GM18502 (cell line): ENCODE measurements at regions not wholly inside any gene's neighbourhood (a gene's known extent, or its start where the extent isn't known, plus 50 kb on each side); places are given as distances from the start of the nearest gene placed in this dataset.
"Not testable (repeated sequence)": the region's sequence is repeated elsewhere in the genome, so short reads cannot be mapped to it uniquely, and the experiment has no call there.

Experiments
- ATAC-seq: cut with Tn5 transposase; IDR thresholded peaks from one replicate; pipeline ENCODE4 v1.9.1; 2021; ENCODE audit warnings: mild to moderate bottlenecking; ENCODE audit not compliant: unreplicated experiment, poor library complexity

- no peak for ATAC-seq
Measured at GRCh38 chrX:42290608-42291007, 367.3 kb upstream of the CASK start.

DNA sequence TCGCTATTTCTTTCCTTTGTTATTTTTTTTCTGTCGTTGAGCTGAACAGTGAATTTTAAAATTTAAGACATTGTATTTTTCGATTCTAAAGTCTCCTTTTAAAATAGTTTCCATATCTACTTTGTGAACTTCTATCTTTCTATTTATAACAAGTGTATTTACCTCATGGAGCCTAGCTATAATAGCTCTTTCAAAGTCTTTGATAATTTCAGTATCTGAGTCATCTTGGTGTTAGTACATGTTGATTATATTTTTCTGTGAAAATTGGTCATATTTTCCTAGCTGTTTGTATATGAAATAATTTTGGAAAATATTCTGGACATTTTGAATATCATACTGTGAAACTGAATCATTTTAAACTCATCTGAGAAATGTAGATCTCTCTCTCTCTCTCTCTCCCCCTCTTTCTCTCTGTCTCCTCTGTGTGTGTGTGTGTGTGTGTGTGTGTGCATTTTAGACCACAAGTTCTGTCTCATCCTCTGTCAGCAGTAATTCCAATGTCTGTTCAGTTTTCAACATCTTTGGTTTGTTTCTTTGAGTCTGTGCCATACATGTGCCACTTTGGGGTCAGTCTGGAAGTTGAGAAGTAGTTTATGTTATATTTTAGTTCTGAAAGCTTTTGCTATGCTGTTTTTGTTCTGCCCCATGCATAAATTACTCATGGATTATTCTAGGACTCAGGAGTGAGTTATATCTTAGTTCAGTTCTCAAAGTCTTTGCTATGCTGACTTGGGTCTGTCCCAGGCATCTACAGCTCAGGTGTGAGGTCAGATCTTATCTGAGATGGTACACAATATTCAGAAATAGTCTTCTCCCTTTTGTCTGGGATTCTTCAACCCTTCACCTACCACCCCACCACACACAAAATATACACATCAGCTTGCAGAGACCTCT is 366.4 kb upstream of the CASK start:
- no peak for ATAC-seq

DNA sequence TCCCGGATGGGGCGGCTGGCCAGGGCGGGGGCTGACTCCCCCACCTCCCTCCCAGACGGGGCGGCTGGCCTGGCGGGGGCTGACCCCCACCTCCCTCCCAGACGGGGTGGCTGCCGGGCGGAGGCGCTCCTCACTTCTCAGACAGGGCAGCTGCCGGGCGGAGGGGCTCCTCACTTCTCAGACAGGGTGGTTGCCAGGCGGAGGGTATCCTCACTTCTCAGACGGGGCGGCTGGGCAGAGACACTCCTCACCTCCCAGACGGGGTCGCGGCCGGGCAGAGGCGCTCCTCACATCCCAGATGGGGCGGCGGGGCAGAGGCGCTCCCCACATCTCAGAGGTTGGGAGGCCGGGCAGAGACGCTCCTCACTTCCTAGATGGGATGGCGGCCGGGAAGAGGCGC is 362.3 kb upstream of the CASK start:
- ATAC-seq = not testable (repeated sequence)

GRCh38 chrX:42276982-42277690 is 353.8 kb upstream of the CASK start:
- ATAC-seq = no peak

DNA sequence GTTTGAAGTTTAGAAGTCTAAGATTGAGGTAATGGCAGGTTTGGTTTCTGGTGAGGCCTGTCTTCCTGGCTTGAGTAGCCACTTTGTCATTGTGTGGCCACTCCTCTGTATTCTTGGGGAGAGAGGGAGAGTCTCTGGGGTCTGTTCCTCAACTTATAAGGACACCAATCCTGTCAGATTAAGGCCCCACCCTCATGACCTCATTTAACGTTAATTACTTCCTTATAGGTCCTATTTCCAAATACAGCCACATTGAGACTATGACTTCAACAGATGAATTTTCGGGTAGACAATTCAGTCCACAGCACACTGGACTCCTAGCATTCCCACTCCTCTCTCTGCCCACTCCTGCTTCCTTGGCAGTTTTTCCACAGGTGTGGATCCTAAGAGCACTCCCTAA is 350.8 kb upstream of the CASK start:
- ATAC-seq = no peak

DNA sequence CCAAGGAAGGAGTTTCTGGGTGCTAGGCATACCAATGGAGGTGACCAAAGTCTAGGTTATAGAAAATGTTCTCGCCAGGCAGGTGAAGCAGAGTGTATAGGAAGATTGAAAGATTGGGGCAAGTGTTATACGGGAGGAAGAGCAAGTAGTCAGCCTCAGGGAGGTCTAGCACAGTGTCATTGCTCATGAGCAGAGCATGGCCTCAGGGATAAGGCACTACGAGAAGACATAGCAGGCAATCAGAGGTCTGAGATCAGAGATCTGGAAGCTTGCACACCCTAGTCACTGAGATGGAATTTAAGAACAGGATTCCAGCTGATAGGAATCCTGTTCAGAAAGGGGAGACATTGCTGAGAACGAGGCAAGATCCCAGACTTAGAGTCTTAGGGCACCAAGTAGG is 350.0 kb upstream of the CASK start:
- no peak for ATAC-seq

GRCh38 chrX:42269186-42269585 is 345.8 kb upstream of the CASK start:
- no peak for ATAC-seq

GRCh38 chrX:42260854-42261253 is 337.5 kb upstream of the CASK start:
- ATAC-seq = no peak

- ATAC-seq = no peak
Measured at GRCh38 chrX:42248226-42248625, 324.9 kb upstream of the CASK start.

GRCh38 chrX:42247241-42247640 is 323.9 kb upstream of the CASK start:
- no peak for ATAC-seq

DNA sequence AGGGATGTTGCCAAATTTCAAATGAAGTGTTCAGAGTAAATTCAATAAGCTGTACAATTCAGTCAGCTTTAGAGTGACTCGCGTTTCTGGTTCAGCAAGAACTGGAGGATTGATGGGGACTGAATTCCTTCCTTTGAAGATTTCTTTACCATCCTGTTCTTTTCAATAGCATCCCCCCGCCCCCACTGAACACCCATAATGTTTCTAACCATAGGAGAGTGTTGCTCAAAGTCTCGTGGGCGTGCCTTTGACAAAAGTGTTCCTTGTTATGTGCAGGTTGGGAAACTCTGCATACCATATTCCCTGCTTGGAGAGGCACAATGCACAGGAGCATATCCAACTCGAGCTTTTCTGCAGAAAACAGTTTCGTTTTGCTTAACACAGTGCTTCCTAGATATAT is 323.5 kb upstream of the CASK start:
- no peak for ATAC-seq

GRCh38 chrX:42242004-42242403 is 318.6 kb upstream of the CASK start:
- no peak for ATAC-seq

DNA sequence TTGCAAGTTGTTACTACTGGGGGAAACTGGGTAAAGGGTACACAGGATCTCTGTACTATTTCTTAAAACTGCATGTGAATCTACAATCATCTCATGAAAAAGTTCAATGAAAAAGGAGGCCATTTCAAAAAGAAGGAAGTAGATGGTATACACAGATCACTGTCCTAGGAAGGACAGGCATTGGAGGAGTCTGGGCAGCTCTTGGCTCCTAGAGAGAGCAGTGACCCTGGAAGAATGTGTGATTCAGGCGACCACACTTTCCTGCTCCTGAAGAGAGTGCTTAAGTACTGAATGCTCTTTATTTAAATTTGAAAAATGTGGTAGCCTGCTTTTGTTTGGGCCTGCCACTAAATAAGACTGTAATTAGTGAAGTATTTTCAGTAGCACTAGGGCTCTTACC is 318.1 kb upstream of the CASK start:
- no peak for ATAC-seq

DNA sequence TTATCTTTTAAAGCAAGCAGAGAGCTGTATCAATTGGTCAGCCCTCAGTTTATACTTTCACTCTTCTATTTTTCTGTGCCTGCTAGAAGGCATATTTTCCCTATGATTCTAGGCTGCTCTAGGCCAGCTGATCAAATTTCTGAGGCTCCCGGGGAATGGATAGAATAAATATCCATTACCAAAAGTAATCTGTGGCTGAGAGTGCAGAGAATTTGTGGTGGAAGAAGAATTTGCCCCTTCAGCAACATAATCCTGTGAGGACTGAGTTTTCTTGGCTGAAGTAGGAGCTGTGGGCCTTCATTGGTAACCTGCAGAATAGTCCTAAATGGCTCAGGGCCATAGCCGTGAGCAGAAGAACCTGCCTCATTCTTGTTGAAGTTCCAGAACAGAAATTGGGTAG is 314.6 kb upstream of the CASK start:
- ATAC-seq = no peak

GRCh38 chrX:42229533-42229932 is 306.2 kb upstream of the CASK start:
- ATAC-seq = no peak

DNA sequence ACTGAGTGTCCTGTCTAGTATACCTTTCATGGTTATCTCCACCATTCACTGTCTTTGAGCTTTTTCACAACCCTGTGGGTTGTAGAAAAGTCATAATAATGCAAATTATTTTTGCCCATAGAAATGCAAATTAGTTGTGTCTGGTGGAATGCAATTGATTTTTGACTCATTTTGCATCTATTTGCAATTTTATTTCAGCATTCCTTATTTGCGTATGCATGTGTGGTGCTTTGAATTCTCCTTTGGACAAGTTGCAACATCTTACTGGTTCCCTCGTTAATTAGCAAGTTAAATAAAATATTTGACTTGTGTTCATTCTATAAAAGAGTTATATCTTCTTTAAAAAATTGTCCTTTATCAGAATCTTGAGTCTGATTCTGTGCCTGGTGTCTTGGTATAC is 297.3 kb upstream of the CASK start:
- no peak for ATAC-seq

GRCh38 chrX:42220083-42220482 is 296.7 kb upstream of the CASK start:
- no peak for ATAC-seq

DNA sequence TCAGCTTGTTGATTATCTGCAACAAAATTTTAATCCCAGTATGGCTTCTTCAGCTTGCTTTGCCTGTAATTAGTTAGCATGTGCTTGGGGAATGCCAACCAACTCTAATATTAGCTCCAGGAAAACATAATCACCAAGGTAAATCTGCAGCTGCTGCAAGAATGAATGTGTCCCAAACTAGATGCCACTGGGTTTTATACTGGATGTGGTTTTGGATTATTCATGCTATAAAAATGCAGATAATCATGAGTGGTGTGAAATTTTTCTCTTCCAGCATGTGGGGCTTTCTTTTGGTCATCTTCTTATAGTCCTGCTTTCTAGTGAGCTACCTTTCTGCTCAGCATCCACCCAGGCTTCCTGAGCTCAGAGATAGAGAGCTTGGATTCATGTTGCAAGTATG is 295.9 kb upstream of the CASK start:
- ATAC-seq = no peak

DNA sequence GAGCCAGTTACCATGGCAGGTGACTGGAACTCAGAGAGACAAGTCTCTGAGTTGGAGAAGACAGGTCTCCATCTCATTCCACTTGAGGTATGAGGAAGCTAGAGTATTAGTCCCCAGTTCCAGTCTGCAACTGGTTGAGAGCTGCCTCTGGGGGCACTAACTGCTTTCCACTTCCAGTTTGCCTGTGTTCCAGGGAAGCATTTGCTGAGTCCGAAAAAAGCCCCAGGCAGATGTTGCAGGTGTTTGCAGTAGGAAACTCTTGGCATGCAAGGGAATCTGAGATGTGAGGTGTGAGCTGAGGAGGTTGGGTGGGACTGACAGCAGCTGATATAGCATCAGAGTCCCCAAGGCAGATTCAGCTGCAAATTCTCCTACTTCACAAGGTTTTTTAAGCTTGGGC is 272.2 kb upstream of the CASK start:
- ATAC-seq = no peak

- ATAC-seq = no peak
Measured at GRCh38 chrX:42189576-42189975, 266.2 kb upstream of the CASK start.

GRCh38 chrX:42188730-42189129 is 265.4 kb upstream of the CASK start:
- no peak for ATAC-seq

DNA sequence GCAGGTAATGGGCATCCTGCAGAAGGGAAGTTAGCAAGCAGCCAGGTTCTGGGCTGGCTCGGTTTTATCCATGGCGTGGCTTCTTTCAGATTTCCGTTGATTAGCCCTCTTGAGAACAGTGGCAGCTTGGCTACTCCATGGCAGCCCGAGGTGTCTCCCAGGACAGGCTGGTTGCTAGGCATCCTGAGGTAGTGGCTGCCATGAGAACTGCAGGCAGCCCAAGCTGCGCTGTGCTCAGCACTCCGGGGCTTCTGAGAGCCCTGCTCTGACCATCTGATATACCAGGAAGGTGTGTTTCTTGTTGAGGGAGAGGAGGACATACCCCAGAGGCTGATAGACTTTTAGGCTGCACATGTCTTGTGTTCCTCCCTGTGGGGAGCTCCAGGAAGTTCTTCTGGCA is 253.4 kb upstream of the CASK start:
- ATAC-seq = no peak
